HG02943 (cell line): ENCODE measurements at regions not wholly inside any gene's neighbourhood (a gene's known extent, or its start where the extent isn't known, plus 50 kb on each side); places are given as distances from the start of the nearest gene placed in this dataset.

ENCODE experiments used
- ATAC-seq: cut with Tn5 transposase; IDR thresholded peaks from one replicate; pipeline ENCODE4 v1.9.1; 2021; ENCODE audit warnings: mild to moderate bottlenecking, low read depth, moderate library complexity; ENCODE audit not compliant: unreplicated experiment

GRCh38 chr5:23579566-23579965 lies 72.2 kb downstream of the PRDM9 start:
- ATAC-seq, result no peak

- ATAC-seq, result no peak
Measured at GRCh38 chr5:23583081-23583480, 75.7 kb downstream of the PRDM9 start.

GRCh38 chr5:23588841-23589326 lies 81.5 kb downstream of the PRDM9 start:
- ATAC-seq, result no peak

GRCh38 chr5:23591250-23591649 lies 83.8 kb downstream of the PRDM9 start:
- no peak for ATAC-seq

- ATAC-seq, result no peak
Measured at GRCh38 chr5:23606927-23607326, 99.5 kb downstream of the PRDM9 start.

- no peak for ATAC-seq
Measured at GRCh38 chr5:23612701-23613100, 105.3 kb downstream of the PRDM9 start.

- no peak for ATAC-seq
Measured at GRCh38 chr5:23613566-23613965, 106.2 kb downstream of the PRDM9 start.

GRCh38 chr5:23614422-23614821 lies 107.0 kb downstream of the PRDM9 start:
- ATAC-seq, result no peak

GRCh38 chr5:23626961-23627360 lies 119.6 kb downstream of the PRDM9 start:
- ATAC-seq, result no peak

- ATAC-seq, result no peak
Measured at GRCh38 chr5:23627976-23628375, 120.6 kb downstream of the PRDM9 start.

- ATAC-seq, result no peak
Measured at GRCh38 chr5:23629396-23629795, 122.0 kb downstream of the PRDM9 start.

GRCh38 chr5:23631302-23632045 lies 124.1 kb downstream of the PRDM9 start:
- no peak for ATAC-seq

- no peak for ATAC-seq
Measured at GRCh38 chr5:23635938-23636337, 128.5 kb downstream of the PRDM9 start.

GRCh38 chr5:23639326-23639725 lies 131.9 kb downstream of the PRDM9 start:
- no peak for ATAC-seq

- ATAC-seq, result no peak
Measured at GRCh38 chr5:23648656-23649055, 141.2 kb downstream of the PRDM9 start.

- no peak for ATAC-seq
Measured at GRCh38 chr5:23649594-23649993, 142.2 kb downstream of the PRDM9 start.

GRCh38 chr5:23655674-23656073 lies 148.3 kb downstream of the PRDM9 start:
- no peak for ATAC-seq

- ATAC-seq, result no peak
Measured at GRCh38 chr5:23675456-23675855, 168.0 kb downstream of the PRDM9 start.

GRCh38 chr5:23677996-23678395 lies 170.6 kb downstream of the PRDM9 start:
- no peak for ATAC-seq

GRCh38 chr5:23684103-23684502 lies 176.7 kb downstream of the PRDM9 start:
- ATAC-seq, result no peak

GRCh38 chr5:23703940-23704855 lies 196.8 kb downstream of the PRDM9 start:
- no peak for ATAC-seq
